ENCODE measurements at regions not wholly inside any gene's neighbourhood (a gene's known extent, or its start where the extent isn't known, plus 50 kb on each side); places are given as distances from the start of the nearest gene placed in this dataset.
A peak's percentile ranks its signal among the peaks of the same experiment; 100 is the strongest.
"Not testable (repeated sequence)": the region's sequence is repeated elsewhere in the genome, so short reads cannot be mapped to it uniquely, and the experiment has no call there.

DNA sequence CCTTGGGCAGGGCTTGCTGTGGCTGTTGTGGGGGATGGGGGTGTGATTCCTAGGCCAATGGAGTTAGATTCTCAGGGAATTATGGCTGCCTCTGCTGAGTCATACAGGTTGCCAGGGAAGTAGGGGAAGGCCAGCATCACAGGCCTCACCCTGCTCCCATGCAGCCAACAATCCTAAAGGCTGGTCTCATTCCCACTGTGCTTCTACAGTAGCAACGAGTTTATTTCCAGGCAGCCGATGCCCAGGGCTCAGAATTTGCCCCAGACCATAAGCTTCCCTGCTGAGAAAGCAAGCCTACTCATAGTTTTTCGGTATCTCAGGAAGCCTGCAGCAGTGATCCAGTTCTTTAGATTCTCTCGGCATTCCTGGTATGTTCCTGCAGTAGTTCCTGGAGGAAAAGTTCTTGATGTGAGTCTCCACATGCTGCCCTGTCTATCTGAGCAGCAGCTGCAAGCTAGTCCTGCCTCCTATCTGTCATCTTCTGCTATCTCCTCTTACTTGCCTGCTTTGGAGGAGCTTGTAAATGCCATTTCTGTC lies 59.3 kb upstream of the SELENOP start:
- DNase-seq (ENCODE audit: low read depth): no peak
- TF ChIP-seq, protein P1, sequence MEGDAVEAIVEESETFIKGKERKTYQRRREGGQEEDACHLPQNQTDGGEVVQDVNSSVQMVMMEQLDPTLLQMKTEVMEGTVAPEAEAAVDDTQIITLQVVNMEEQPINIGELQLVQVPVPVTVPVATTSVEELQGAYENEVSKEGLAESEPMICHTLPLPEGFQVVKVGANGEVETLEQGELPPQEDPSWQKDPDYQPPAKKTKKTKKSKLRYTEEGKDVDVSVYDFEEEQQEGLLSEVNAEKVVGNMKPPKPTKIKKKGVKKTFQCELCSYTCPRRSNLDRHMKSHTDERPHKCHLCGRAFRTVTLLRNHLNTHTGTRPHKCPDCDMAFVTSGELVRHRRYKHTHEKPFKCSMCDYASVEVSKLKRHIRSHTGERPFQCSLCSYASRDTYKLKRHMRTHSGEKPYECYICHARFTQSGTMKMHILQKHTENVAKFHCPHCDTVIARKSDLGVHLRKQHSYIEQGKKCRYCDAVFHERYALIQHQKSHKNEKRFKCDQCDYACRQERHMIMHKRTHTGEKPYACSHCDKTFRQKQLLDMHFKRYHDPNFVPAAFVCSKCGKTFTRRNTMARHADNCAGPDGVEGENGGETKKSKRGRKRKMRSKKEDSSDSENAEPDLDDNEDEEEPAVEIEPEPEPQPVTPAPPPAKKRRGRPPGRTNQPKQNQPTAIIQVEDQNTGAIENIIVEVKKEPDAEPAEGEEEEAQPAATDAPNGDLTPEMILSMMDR (IDR thresholded peaks at IDR 0.05; ENCODE audit: insufficient read depth, low read depth, low read length): peak; percentile 3
- no peak overlapping the region for H3K4me3 ChIP-seq (ENCODE audit: low read depth, low read length)

DNA sequence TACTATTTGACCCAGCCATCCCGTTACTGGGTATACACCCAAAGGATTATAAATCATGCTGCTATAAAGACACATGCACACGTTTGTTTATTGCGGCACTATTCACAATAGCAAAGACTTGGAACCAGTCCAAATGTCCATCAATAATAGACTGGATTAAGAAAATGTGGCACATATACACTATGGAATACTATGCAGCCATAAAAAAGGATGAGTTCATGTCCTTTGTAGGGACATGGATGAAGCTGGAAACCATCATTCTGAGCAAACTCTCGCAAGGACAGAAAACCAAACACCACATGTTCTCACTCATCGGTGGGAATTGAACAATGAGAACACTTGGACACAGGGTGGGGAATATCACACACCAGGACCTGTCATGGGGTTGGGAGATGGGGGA lies 56.7 kb upstream of the SELENOP start:
- H3K4me3 ChIP-seq (ENCODE audit: low read depth, low read length); DNase-seq (ENCODE audit: low read depth): not testable (repeated sequence)

- not testable (repeated sequence) for H3K4me3 ChIP-seq (ENCODE audit: low read depth, low read length); DNase-seq (ENCODE audit: low read depth)
Observed at GRCh38 chr5:42864749-42865148, 53.1 kb upstream of the SELENOP start.
